Astrocyte (in vitro differentiated cells and primary cell): ENCODE measurements at regions not wholly inside any gene's neighbourhood (a gene's known extent, or its start where the extent isn't known, plus 50 kb on each side); places are given as distances from the start of the nearest gene placed in this dataset.

ENCODE experiments used
- DNase-seq: peaks from one replicate; pipeline ENCODE4 v3.0.0-alpha.2; 2010; ENCODE audit warnings: low read depth
- FAIRE-seq: peaks from 2 replicates; lab custom pipeline; 2011; peaks lifted over from hg19 to GRCh38; lab: Jason Lieb, UNC
- H2AFZ ChIP-seq: 2 replicates; pipeline ENCODE4 v1.6.0; 2012; ENCODE audit warnings: low read depth, low read length, inconsistent platforms
- H3K27ac ChIP-seq: 2 replicates; pipeline ENCODE4 v1.5.1; 2011; ENCODE audit warnings: low read depth, low read length, inconsistent platforms
- H3K27me3 ChIP-seq: 2 replicates; pipeline ENCODE4 v1.6.0; 2011; ENCODE audit warnings: low read length, inconsistent platforms; ENCODE audit not compliant: insufficient read depth
- H3K36me3 ChIP-seq: 2 replicates; pipeline ENCODE4 v1.5.1; 2011; ENCODE audit warnings: low read length, inconsistent platforms; ENCODE audit not compliant: insufficient read depth
- H3K4me1 ChIP-seq: 2 replicates; pipeline ENCODE4 v1.5.1; 2011; ENCODE audit warnings: low read length, inconsistent platforms; ENCODE audit not compliant: insufficient read depth
- H3K4me2 ChIP-seq: 2 replicates; pipeline ENCODE4 v1.6.0; 2012; ENCODE audit warnings: low read length, inconsistent platforms
- H3K4me3 ChIP-seq: 2 replicates; pipeline ENCODE4 v1.5.1; 2011; ENCODE audit warnings: low read depth, mild to moderate bottlenecking, low read length, inconsistent platforms; ENCODE audit not compliant: insufficient read depth
- H3K79me2 ChIP-seq: 2 replicates; pipeline ENCODE4 v1.6.0; 2012; ENCODE audit warnings: mild to moderate bottlenecking, low read length, inconsistent platforms; ENCODE audit not compliant: insufficient read depth
- H3K9ac ChIP-seq: 2 replicates; pipeline ENCODE4 v1.6.0; 2012; ENCODE audit warnings: mild to moderate bottlenecking, low read length, inconsistent platforms
- H3K9me3 ChIP-seq: 2 replicates; pipeline ENCODE4 v1.5.1; 2012; ENCODE audit warnings: low read depth, mild to moderate bottlenecking, low read length, inconsistent platforms; ENCODE audit not compliant: insufficient read depth
- H4K20me1 ChIP-seq: 2 replicates; pipeline ENCODE4 v1.6.0; 2012; ENCODE audit warnings: low read length, inconsistent platforms; ENCODE audit not compliant: insufficient read depth
- H3K27ac Mint-ChIP-seq: one replicate; pipeline ENCODE4 v1.8.0; 2021; ENCODE audit warnings: mild to moderate bottlenecking, mixed read lengths; ENCODE audit not compliant: unreplicated experiment
- H3K27me3 Mint-ChIP-seq: one replicate; pipeline ENCODE4 v1.8.0; 2021; ENCODE audit warnings: low read depth, mixed read lengths; ENCODE audit not compliant: unreplicated experiment
- H3K36me3 Mint-ChIP-seq: one replicate; pipeline ENCODE4 v1.8.0; 2021; ENCODE audit warnings: low read depth, mixed read lengths; ENCODE audit not compliant: unreplicated experiment
- H3K4me1 Mint-ChIP-seq: one replicate; pipeline ENCODE4 v1.8.0; 2021; ENCODE audit warnings: low read depth, mixed read lengths; ENCODE audit not compliant: unreplicated experiment
- H3K4me3 Mint-ChIP-seq: one replicate; pipeline ENCODE4 v1.8.0; 2021; ENCODE audit warnings: mild to moderate bottlenecking, moderate library complexity, mixed read lengths; ENCODE audit not compliant: unreplicated experiment
- H3K9me3 Mint-ChIP-seq: one replicate; pipeline ENCODE4 v1.8.0; 2021; ENCODE audit warnings: mild to moderate bottlenecking, mixed read lengths; ENCODE audit not compliant: unreplicated experiment
- CTCF ChIP-seq: IDR thresholded peaks from 2 replicates; pipeline ENCODE4 v1.5.1; 2011; ENCODE audit warnings: low read depth, mild to moderate bottlenecking, inconsistent platforms, low read length, moderate library complexity; ENCODE audit not compliant: insufficient read depth
- EZH2 ChIP-seq: IDR thresholded peaks from 2 replicates; pipeline ENCODE4 v1.6.1; 2012; ENCODE audit warnings: mild to moderate bottlenecking, low read length, inconsistent platforms; ENCODE audit not compliant: insufficient read depth

- no peaks in the 10 kb centered on the region for H3K36me3 Mint-ChIP-seq
- FAIRE-seq (no peak), DNase-seq (peak; percentile 60)
- no peak for TF ChIP-seq EZH2
- no peak for TF ChIP-seq CTCF
- Histone ChIP-seq H3K36me3 (no peaks in the 10 kb centered on the region), H3K27me3 (no peaks in the 10 kb centered on the region), H3K9me3 (no peaks in the 10 kb centered on the region), H4K20me1 (no peaks in the 10 kb centered on the region), H2AFZ (no peak overlapping the region), H3K4me3 (no peak overlapping the region), H3K27ac (no peak overlapping the region), H3K79me2 (no peaks in the 10 kb centered on the region), H3K4me2 (peak overlapping the region; percentile 9), H3K4me1 (peaks cover 3% of the 10 kb centered on the region), H3K9ac (no peak overlapping the region)
- H3K4me3 Mint-ChIP-seq, result no peak overlapping the region
- peaks cover 16% of the 10 kb centered on the region for H3K4me1 Mint-ChIP-seq
- no peak overlapping the region for H3K27ac Mint-ChIP-seq
- peaks cover 1% of the 10 kb centered on the region for H3K9me3 Mint-ChIP-seq
- peaks cover 1% of the 10 kb centered on the region for H3K27me3 Mint-ChIP-seq
Measured at GRCh38 chr10:118844731-118845521, 90.2 kb upstream of the CACUL1 start.

- no peak overlapping the region for H3K4me2 ChIP-seq
- DNase-seq (no peak), FAIRE-seq (no peak)
- H3K27me3 Mint-ChIP-seq, result peaks cover 1% of the 10 kb centered on the region
- no peak overlapping the region for H3K9ac ChIP-seq
- no peaks in the 10 kb centered on the region for H3K79me2 ChIP-seq
- H3K9me3 Mint-ChIP-seq, result no peaks in the 10 kb centered on the region
- TF ChIP-seq CTCF, result no peak
- TF ChIP-seq EZH2, result no peak
- no peaks in the 10 kb centered on the region for H3K36me3 Mint-ChIP-seq
- H3K27me3 ChIP-seq, result no peaks in the 10 kb centered on the region
- H2AFZ ChIP-seq, result no peak overlapping the region
- H3K9me3 ChIP-seq, result no peaks in the 10 kb centered on the region
- H3K27ac ChIP-seq, result no peak overlapping the region
- H3K4me1 Mint-ChIP-seq, result peaks cover 12% of the 10 kb centered on the region
- no peaks in the 10 kb centered on the region for H4K20me1 ChIP-seq
- H3K36me3 ChIP-seq, result no peaks in the 10 kb centered on the region
- H3K4me1 ChIP-seq, result peaks cover 3% of the 10 kb centered on the region
- H3K4me3 Mint-ChIP-seq, result no peak overlapping the region
- H3K4me3 ChIP-seq, result no peak overlapping the region
- no peak overlapping the region for H3K27ac Mint-ChIP-seq
Measured at GRCh38 chr10:118845776-118846175, 91.0 kb upstream of the CACUL1 start.

GRCh38 chr10:118850418-118851061 lies 95.8 kb upstream of the CACUL1 start:
- Mint-ChIP-seq H3K4me3 (no peak overlapping the region), H3K4me1 (no peaks in the 10 kb centered on the region), H3K27ac (no peak overlapping the region), H3K27me3 (peaks cover 8% of the 10 kb centered on the region), H3K36me3 (no peaks in the 10 kb centered on the region), H3K9me3 (peaks cover 5% of the 10 kb centered on the region)
- Histone ChIP-seq H3K36me3 (no peaks in the 10 kb centered on the region), H3K79me2 (no peaks in the 10 kb centered on the region), H3K27ac (no peak overlapping the region), H3K27me3 (no peaks in the 10 kb centered on the region), H2AFZ (no peak overlapping the region), H3K9me3 (no peaks in the 10 kb centered on the region), H3K4me3 (no peak overlapping the region), H3K4me1 (no peaks in the 10 kb centered on the region), H3K4me2 (no peak overlapping the region), H3K9ac (no peak overlapping the region), H4K20me1 (no peaks in the 10 kb centered on the region)
- TF ChIP-seq CTCF, result peak; percentile 48
- no peak for TF ChIP-seq EZH2
- DNase-seq, result no peak
- FAIRE-seq, result no peak
